ENCODE measurements at regions not wholly inside any gene's neighbourhood (a gene's known extent, or its start where the extent isn't known, plus 50 kb on each side); places are given as distances from the start of the nearest gene placed in this dataset.

GRCh38 chr18:39991696-39992265 is 1963.3 kb upstream of the PIK3C3 start:
- DNase-seq (ENCODE audit: low spot score in 2 of 2) = no peak
- Histone ChIP-seq H3K27me3 (no peaks in the 10 kb centered on the region), H3K4me3 (no peak overlapping the region), H3K4me1 (no peaks in the 10 kb centered on the region), H3K27ac (no peak overlapping the region), H3K9me3 (no peaks in the 10 kb centered on the region), H3K36me3 (no peaks in the 10 kb centered on the region)
- TF ChIP-seq POLR2A (IDR thresholded peaks at IDR 0.05) (no peak), CTCF (IDR thresholded peaks at IDR 0.05) (no peak), EP300 (IDR thresholded peaks at IDR 0.05) (no peak)
- 62 to 64% methylated on average over 6 of the region's 6 CpGs for WGBS, 2 donors

- H3K36me3 ChIP-seq = no peaks in the 10 kb centered on the region
- H3K9me3 ChIP-seq = no peaks in the 10 kb centered on the region
- H3K4me3 ChIP-seq = no peak overlapping the region
- no peaks in the 10 kb centered on the region for H3K27me3 ChIP-seq
- no peaks in the 10 kb centered on the region for H3K4me1 ChIP-seq
- no peak overlapping the region for H3K27ac ChIP-seq
- TF ChIP-seq POLR2A (IDR thresholded peaks at IDR 0.05) = no peak
- TF ChIP-seq CTCF (IDR thresholded peaks at IDR 0.05) = no peak
- no peak for TF ChIP-seq EP300 (IDR thresholded peaks at IDR 0.05)
- no peak for DNase-seq (ENCODE audit: low spot score in 2 of 2)
Measured at GRCh38 chr18:39990540-39990939, 1964.5 kb upstream of the PIK3C3 start.

GRCh38 chr18:39976771-39977170 is 1978.3 kb upstream of the PIK3C3 start:
- Histone ChIP-seq H3K9me3 (no peaks in the 10 kb centered on the region), H3K4me1 (no peaks in the 10 kb centered on the region), H3K27ac (no peak overlapping the region), H3K4me3 (no peak overlapping the region), H3K27me3 (no peaks in the 10 kb centered on the region), H3K36me3 (no peaks in the 10 kb centered on the region)
- TF ChIP-seq CTCF (IDR thresholded peaks at IDR 0.05) (no peak), POLR2A (IDR thresholded peaks at IDR 0.05) (no peak), EP300 (IDR thresholded peaks at IDR 0.05) (no peak)
- DNase-seq (ENCODE audit: low spot score in 2 of 2) = no peak
- 93 to 94% methylated on average over 9 of the region's 9 CpGs for WGBS, 2 donors

- WGBS, 2 donors = 83 to 87% methylated on average over 3 of the region's 3 CpGs
- Histone ChIP-seq H3K4me3 (no peak overlapping the region), H3K27me3 (no peaks in the 10 kb centered on the region), H3K4me1 (no peaks in the 10 kb centered on the region), H3K36me3 (no peaks in the 10 kb centered on the region), H3K9me3 (no peaks in the 10 kb centered on the region), H3K27ac (no peak overlapping the region)
- no peak for DNase-seq (ENCODE audit: low spot score in 2 of 2)
- TF ChIP-seq CTCF (IDR thresholded peaks at IDR 0.05) (no peak), EP300 (IDR thresholded peaks at IDR 0.05) (no peak), POLR2A (IDR thresholded peaks at IDR 0.05) (no peak)
Measured at GRCh38 chr18:39972521-39972920, 1982.5 kb upstream of the PIK3C3 start.

GRCh38 chr18:39969803-39970494 is 1985.1 kb upstream of the PIK3C3 start:
- 72% methylated on average over 2 of the region's 2 CpGs for WGBS, 2 donors
- Histone ChIP-seq H3K9me3 (no peaks in the 10 kb centered on the region), H3K4me3 (no peak overlapping the region), H3K4me1 (no peaks in the 10 kb centered on the region), H3K27me3 (no peaks in the 10 kb centered on the region), H3K36me3 (no peaks in the 10 kb centered on the region), H3K27ac (no peak overlapping the region)
- no peak for DNase-seq (ENCODE audit: low spot score in 2 of 2)
- TF ChIP-seq POLR2A (IDR thresholded peaks at IDR 0.05) = no peak
- TF ChIP-seq CTCF (IDR thresholded peaks at IDR 0.05) = no peak
- TF ChIP-seq EP300 (IDR thresholded peaks at IDR 0.05) = no peak
